ENCODE measurements at regions not wholly inside any gene's neighbourhood (a gene's known extent, or its start where the extent isn't known, plus 50 kb on each side); places are given as distances from the start of the nearest gene placed in this dataset.

DNA sequence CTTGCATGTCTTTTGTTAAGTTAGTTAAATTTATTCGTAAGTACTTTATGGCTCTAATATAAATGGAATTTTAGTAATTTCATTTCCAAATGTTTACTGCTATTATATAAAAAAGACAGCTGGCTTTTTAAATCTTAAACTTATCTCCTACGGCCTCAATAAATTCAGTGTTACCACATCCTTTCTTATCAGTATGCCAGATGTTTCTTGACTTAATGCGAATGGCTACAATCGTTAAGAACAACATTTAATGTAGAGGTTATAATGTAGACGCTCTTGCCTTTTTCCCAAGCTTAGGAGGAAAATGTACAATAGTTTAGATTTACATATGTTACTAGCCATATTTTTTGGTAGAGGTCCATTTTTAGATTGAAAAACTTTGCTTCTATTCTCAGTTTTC lies 659.4 kb downstream of the TENT5A start:
- TF ChIP-seq POLR2AphosphoS5 (IDR thresholded peaks at IDR 0.05; ENCODE audit: low read depth, low read length) (no peak), POLR2A (IDR thresholded peaks at IDR 0.05; ENCODE audit: low read depth, low read length) (no peak), TAF1 (IDR thresholded peaks at IDR 0.05; ENCODE audit: low read depth, low read length) (no peak)

Measured in GM12891 (cell line).